GM12864 (cell line): ENCODE measurements at regions not wholly inside any gene's neighbourhood (a gene's known extent, or its start where the extent isn't known, plus 50 kb on each side); places are given as distances from the start of the nearest gene placed in this dataset.

Experiments used
- DNase-seq: peaks from one replicate; pipeline ENCODE4 v3.0.0-alpha.2; 2011; ENCODE audit warnings: low read depth
- H3K4me3 ChIP-seq: 2 replicates; pipeline ENCODE4 v1.5.1; 2011; ENCODE audit warnings: mild to moderate bottlenecking, low read depth, low read length, control low read depth
- TF ChIP-seq, protein P1 (sequence below): IDR thresholded peaks from 2 replicates; pipeline ENCODE4 v1.5.1; 2011; ENCODE audit warnings: low read depth, mild to moderate bottlenecking, moderate library complexity, low read length, control low read depth, inconsistent platforms; ENCODE audit errors: missing control alignments

DNA sequence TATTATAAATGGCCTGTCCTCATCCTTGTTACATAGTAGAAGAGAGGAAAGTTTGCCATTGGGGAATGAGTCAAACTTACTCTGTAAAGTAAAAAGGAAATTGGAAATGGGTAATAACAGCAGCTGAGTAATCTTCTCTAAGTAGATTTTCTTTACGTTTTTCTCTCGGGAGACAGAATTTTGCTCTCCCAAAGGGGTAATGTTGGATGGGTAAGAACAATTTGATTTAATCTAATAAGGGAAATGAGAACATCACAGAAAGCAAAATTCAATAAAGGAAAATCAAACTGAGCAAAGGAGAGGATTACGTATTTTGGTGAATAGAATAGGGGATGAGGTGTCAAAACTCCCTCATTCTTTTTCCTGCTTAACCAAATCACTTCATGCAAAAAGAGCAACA lies 283.1 kb upstream of the FOXG1 start:
- DNase-seq: no peak
- TF ChIP-seq, protein P1, sequence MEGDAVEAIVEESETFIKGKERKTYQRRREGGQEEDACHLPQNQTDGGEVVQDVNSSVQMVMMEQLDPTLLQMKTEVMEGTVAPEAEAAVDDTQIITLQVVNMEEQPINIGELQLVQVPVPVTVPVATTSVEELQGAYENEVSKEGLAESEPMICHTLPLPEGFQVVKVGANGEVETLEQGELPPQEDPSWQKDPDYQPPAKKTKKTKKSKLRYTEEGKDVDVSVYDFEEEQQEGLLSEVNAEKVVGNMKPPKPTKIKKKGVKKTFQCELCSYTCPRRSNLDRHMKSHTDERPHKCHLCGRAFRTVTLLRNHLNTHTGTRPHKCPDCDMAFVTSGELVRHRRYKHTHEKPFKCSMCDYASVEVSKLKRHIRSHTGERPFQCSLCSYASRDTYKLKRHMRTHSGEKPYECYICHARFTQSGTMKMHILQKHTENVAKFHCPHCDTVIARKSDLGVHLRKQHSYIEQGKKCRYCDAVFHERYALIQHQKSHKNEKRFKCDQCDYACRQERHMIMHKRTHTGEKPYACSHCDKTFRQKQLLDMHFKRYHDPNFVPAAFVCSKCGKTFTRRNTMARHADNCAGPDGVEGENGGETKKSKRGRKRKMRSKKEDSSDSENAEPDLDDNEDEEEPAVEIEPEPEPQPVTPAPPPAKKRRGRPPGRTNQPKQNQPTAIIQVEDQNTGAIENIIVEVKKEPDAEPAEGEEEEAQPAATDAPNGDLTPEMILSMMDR: no peak
- no peak overlapping the region for H3K4me3 ChIP-seq

DNA sequence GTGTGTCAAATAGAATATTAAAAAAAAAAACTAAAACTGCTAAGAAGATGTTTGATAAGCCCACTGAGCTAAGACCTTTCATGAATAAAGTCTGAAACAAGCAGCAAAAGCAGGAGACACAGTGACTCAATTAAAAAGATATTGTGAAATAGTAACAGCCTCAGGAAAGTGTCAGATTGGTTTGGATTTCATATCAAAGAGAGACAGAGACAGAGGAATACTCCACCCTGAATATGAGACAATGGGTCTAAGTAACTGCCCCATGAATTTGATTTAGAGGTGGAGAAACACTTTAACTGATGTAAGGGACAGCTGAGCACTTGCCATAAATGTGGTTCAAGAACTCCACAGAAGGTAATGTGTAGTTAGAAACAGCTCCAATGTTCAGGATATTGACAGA lies 277.9 kb upstream of the FOXG1 start:
- TF ChIP-seq, protein P1: no peak
- DNase-seq: no peak

DNA sequence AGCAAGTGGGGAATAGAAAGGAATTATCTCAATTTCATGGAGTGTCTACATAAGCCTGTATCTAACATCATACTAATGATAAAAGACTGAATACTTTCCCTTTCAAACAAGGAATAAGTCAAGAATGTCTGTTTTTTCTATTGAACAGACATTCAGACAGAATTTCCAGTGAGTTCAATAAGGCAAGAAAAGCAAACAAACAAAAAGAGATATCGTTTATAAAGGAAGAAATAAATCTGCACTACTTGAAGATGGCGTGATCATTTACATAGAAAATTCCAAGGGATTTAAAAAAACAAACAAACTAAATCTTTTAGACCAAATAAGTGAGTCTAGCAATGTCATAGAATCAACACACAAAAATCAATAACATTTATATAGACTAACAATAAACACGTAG lies 273.1 kb upstream of the FOXG1 start:
- no peak overlapping the region for H3K4me3 ChIP-seq
- TF ChIP-seq, protein P1: no peak
- DNase-seq: no peak

More for the DNA sequence above, 277.9 kb upstream of the FOXG1 start:
- H3K4me3 ChIP-seq: no peak overlapping the region

DNA sequence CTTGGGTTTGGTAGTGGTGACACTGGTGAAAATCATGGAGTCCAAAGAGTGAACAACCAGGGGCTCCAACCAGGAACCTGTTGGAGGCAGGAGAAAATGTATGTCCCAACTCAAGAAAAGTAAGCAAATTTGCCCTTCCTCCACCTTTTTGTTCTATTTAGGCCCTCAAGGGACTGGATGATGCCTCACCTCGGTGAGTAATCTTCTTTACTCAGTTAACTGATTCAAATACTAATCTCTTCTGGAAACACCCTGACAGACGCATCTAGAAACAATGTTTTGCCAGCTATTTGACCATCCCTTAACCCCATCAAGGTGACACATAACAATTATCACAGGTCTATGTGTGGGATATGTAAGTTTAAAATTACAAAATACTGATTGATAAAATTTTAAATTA lies 272.4 kb upstream of the FOXG1 start:
- TF ChIP-seq, protein P1: no peak
- no peak overlapping the region for H3K4me3 ChIP-seq
- no peak for DNase-seq

DNA sequence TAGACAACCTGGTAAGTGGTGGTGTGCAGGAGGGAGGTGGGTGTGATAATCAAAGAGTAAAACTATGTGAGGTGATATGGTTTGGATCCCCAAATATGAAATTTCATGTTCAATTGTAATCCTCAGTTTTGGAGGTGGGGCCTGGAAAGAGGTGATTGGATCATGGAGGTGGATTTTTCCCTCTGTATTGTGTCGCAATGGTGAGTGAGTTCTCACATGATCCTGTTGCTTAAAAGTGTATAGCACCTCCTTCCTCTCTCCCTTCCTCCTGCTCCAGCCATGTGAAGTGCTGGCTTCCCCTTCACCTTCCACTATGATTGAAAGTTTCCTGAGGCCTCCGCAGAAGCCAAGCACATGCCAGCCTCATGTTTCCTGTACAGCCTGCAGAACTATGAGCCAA lies 270.2 kb upstream of the FOXG1 start:
- DNase-seq: no peak
- TF ChIP-seq, protein P1: no peak

DNA sequence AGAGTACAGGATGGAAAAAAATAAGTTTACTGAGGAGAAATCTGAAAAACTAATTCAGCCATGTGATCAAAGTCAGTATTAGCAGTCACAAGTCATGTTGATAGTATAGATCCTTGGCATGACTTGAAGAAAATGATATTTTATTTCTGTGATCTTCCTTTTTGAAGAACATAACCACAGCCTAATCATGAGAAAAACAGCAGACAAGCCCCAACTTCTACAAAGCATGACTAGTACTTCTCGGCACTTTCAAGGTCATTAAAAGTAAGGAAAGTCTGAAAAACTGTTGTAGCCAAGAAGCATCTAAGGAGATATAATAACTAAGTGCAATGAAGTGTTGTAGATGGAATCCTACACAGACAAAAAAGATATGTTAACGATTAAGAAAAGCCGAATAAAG lies 264.1 kb upstream of the FOXG1 start:
- no peak overlapping the region for H3K4me3 ChIP-seq
- no peak for DNase-seq
- TF ChIP-seq, protein P1: no peak

More for the DNA sequence above, 270.2 kb upstream of the FOXG1 start:
- no peak overlapping the region for H3K4me3 ChIP-seq

DNA sequence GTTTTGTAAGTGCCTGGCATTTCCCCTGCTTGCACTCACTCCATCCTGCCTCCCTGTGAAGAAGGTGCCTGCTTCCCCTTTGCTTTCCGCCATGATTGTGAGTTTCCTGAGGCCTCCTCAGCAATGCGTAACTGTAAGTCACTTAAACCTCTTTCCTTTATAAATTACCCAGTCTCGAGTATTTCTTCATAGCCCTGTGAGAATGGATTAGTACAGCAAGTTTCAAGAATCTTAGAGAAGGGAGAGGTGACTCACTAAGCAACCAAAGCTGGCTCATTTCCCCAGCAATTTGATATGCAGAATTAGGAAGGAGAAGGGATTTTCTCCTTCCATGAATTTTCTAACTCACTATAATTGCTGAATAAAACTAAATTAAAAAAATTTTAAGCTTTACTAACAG lies 251.0 kb upstream of the FOXG1 start:
- no peak overlapping the region for H3K4me3 ChIP-seq
- TF ChIP-seq, protein P1: no peak
- no peak for DNase-seq
